Natural killer cell (primary cell): ENCODE measurements at regions not wholly inside any gene's neighbourhood (a gene's known extent, or its start where the extent isn't known, plus 50 kb on each side); places are given as distances from the start of the nearest gene placed in this dataset.

Source experiments
- ATAC-seq, 3 donors: fragments of 150-1000 bp in 2 of 3; fragments of 200-7000 bp in 1 of 3; cut with Tn5 transposase; 1 replicate in 1 of 3; 2 replicates in 2 of 3; pipeline ENCODE4 v1.10.0; 2021; ENCODE audit warnings: mild to moderate bottlenecking in 2 of 3, moderate library complexity in 2 of 3
- DNase-seq, 2 donors: peaks; one replicate each; pipeline versions ENCODE4 v3.0.0 to v3.0.0-alpha.2; 2013 to 2021; ENCODE audit warnings: mixed read lengths in 1 of 2
- H3K27ac ChIP-seq: one replicate; pipeline ENCODE4 v1.5.1; 2013; ENCODE audit warnings: mild to moderate bottlenecking, low read length
- H3K27me3 ChIP-seq: one replicate; pipeline ENCODE4 v1.6.1; 2013; ENCODE audit warnings: low read length; ENCODE audit not compliant: control insufficient read depth, insufficient read depth
- H3K36me3 ChIP-seq: one replicate; pipeline ENCODE4 v1.6.1; 2013; ENCODE audit warnings: low read length; ENCODE audit not compliant: control insufficient read depth, insufficient read depth
- H3K4me1 ChIP-seq: one replicate; pipeline ENCODE4 v1.6.1; 2013; ENCODE audit warnings: low read length; ENCODE audit not compliant: control insufficient read depth, insufficient read depth
- H3K4me3 ChIP-seq: one replicate; pipeline ENCODE4 v1.5.1; 2013; ENCODE audit warnings: low read length
- H3K9me3 ChIP-seq: one replicate; pipeline ENCODE4 v1.6.1; 2013; ENCODE audit warnings: low read length; ENCODE audit not compliant: control insufficient read depth, insufficient read depth
- H3K27ac Mint-ChIP-seq, 2 donors: one replicate each; pipeline ENCODE4 v1.8.0; 2022; ENCODE audit warnings: mild to moderate bottlenecking in 2 of 2, mixed read lengths in 2 of 2, moderate library complexity in 1 of 2
- H3K27me3 Mint-ChIP-seq, 2 donors: one replicate each; pipeline ENCODE4 v1.8.0; 2022; ENCODE audit warnings: low read depth in 2 of 2, mixed read lengths in 2 of 2
- H3K36me3 Mint-ChIP-seq: one replicate; pipeline ENCODE4 v1.8.0; 2022; ENCODE audit warnings: mixed read lengths
- H3K4me1 Mint-ChIP-seq, 2 donors: one replicate each; pipeline ENCODE4 v1.8.0; 2022; ENCODE audit warnings: mixed read lengths in 2 of 2
- H3K4me3 Mint-ChIP-seq: one replicate; pipeline ENCODE4 v1.8.0; 2022; ENCODE audit warnings: mild to moderate bottlenecking, moderate library complexity, mixed read lengths
- H3K9me3 Mint-ChIP-seq, 2 donors: one replicate each; pipeline ENCODE4 v1.8.0; 2022; ENCODE audit warnings: mixed read lengths in 2 of 2
- CTCF ChIP-seq: fragments of 200-600 bp; IDR thresholded peaks from one replicate; pipeline ENCODE4 v1.8.0; 2022; ENCODE audit warnings: antibody characterized with exemption
- WGBS: methylation state at CpG from one replicate; pipeline ENCODE4 v1.1.7; 2013; ENCODE audit warnings: missing lambda C conversion rate; ENCODE audit not compliant: insufficient coverage; 5-methylcytosine and 5-hydroxymethylcytosine counted together
- intact Hi-C: fragments of 100-400 bp; cut with micrococcal nuclease; formaldehyde crosslinking; loops from one replicate; pipeline ENCODE4 v1.14.2; 2022

- intact Hi-C loops: no loop called here
- Histone ChIP-seq H3K4me1 (peaks cover 5% of the 10 kb centered on the region), H3K27me3 (no peaks in the 10 kb centered on the region), H3K9me3 (no peaks in the 10 kb centered on the region), H3K27ac (no peak overlapping the region), H3K36me3 (no peaks in the 10 kb centered on the region), H3K4me3 (no peak overlapping the region)
- Mint-ChIP-seq H3K4me1 (peaks cover 18 to 20% of the 10 kb centered on the region in 2 donors), H3K9me3 (no peaks in the 10 kb centered on the region), H3K27ac (no peak overlapping the region), H3K36me3 (no peaks in the 10 kb centered on the region), H3K27me3 (peaks cover 0 to 2% of the 10 kb centered on the region in 2 donors), H3K4me3 (no peak overlapping the region)
- 88% methylated on average over 1 of the region's 1 CpG for WGBS
- DNase-seq (no peak), ATAC-seq (no peak)
- TF ChIP-seq CTCF: no peak
Measured at GRCh38 chr10:33064706-33065105, 106.7 kb upstream of the ITGB1 start.

GRCh38 chr10:33057620-33058019 is 99.6 kb upstream of the ITGB1 start:
- no peaks in the 10 kb centered on the region for H3K4me1 ChIP-seq
- no peaks in the 10 kb centered on the region for H3K9me3 ChIP-seq
- TF ChIP-seq CTCF: no peak
- H3K27me3 Mint-ChIP-seq: peaks cover 2 to 7% of the 10 kb centered on the region in 2 donors
- H3K36me3 ChIP-seq: no peaks in the 10 kb centered on the region
- no peak for DNase-seq
- H3K27ac ChIP-seq: no peak overlapping the region
- ATAC-seq: no peak
- no peaks in the 10 kb centered on the region for H3K27me3 ChIP-seq
- 91% methylated on average over 12 of the region's 12 CpGs for WGBS
- no peaks in the 10 kb centered on the region for H3K9me3 Mint-ChIP-seq
- no peaks in the 10 kb centered on the region for H3K36me3 Mint-ChIP-seq
- H3K4me3 Mint-ChIP-seq: no peak overlapping the region
- H3K4me1 Mint-ChIP-seq: peaks cover 7 to 8% of the 10 kb centered on the region in 2 donors
- intact Hi-C loops: no loop called here
- H3K4me3 ChIP-seq: no peak overlapping the region
- H3K27ac Mint-ChIP-seq: no peak overlapping the region

GRCh38 chr10:33056828-33057596 is 99.0 kb upstream of the ITGB1 start:
- Histone ChIP-seq H3K36me3 (no peaks in the 10 kb centered on the region), H3K27ac (no peak overlapping the region), H3K27me3 (no peaks in the 10 kb centered on the region), H3K4me3 (no peak overlapping the region), H3K9me3 (no peaks in the 10 kb centered on the region), H3K4me1 (no peaks in the 10 kb centered on the region)
- Mint-ChIP-seq H3K4me3 (no peak overlapping the region), H3K36me3 (no peaks in the 10 kb centered on the region), H3K4me1 (peaks cover 7 to 8% of the 10 kb centered on the region in 2 donors), H3K9me3 (no peaks in the 10 kb centered on the region), H3K27me3 (peaks cover 0 to 7% of the 10 kb centered on the region in 2 donors), H3K27ac (no peak overlapping the region)
- ATAC-seq (no peak), DNase-seq (no peak)
- intact Hi-C loops: no loop called here
- 87% methylated on average over 3 of the region's 4 CpGs for WGBS
- TF ChIP-seq CTCF: no peak

GRCh38 chr10:33055625-33056024 is 97.6 kb upstream of the ITGB1 start:
- no peak overlapping the region for H3K4me3 ChIP-seq
- H3K4me1 ChIP-seq: no peaks in the 10 kb centered on the region
- ATAC-seq: no peak
- H3K9me3 ChIP-seq: no peaks in the 10 kb centered on the region
- H3K27me3 Mint-ChIP-seq: peaks cover 0 to 7% of the 10 kb centered on the region in 2 donors
- no peaks in the 10 kb centered on the region for H3K9me3 Mint-ChIP-seq
- H3K4me1 Mint-ChIP-seq: peaks cover 17 to 19% of the 10 kb centered on the region in 2 donors
- TF ChIP-seq CTCF: no peak
- no peaks in the 10 kb centered on the region for H3K36me3 Mint-ChIP-seq
- intact Hi-C loops: no loop called here
- no peak overlapping the region for H3K4me3 Mint-ChIP-seq
- no peaks in the 10 kb centered on the region for H3K27me3 ChIP-seq
- no peak overlapping the region for H3K27ac ChIP-seq
- DNase-seq: no peak
- H3K36me3 ChIP-seq: no peaks in the 10 kb centered on the region
- no peak overlapping the region for H3K27ac Mint-ChIP-seq
